ENCODE measurements at regions not wholly inside any gene's neighbourhood (a gene's known extent, or its start where the extent isn't known, plus 50 kb on each side); places are given as distances from the start of the nearest gene placed in this dataset.
"Not testable (repeated sequence)": the region's sequence is repeated elsewhere in the genome, so short reads cannot be mapped to it uniquely, and the experiment has no call there.

- DNase-seq (ENCODE audit: low read depth in 2 of 2), result no peak
These were observed 140.2 kb downstream of the NUFIP1 start for GRCh38 chr13:44848920-44849676.

DNA sequence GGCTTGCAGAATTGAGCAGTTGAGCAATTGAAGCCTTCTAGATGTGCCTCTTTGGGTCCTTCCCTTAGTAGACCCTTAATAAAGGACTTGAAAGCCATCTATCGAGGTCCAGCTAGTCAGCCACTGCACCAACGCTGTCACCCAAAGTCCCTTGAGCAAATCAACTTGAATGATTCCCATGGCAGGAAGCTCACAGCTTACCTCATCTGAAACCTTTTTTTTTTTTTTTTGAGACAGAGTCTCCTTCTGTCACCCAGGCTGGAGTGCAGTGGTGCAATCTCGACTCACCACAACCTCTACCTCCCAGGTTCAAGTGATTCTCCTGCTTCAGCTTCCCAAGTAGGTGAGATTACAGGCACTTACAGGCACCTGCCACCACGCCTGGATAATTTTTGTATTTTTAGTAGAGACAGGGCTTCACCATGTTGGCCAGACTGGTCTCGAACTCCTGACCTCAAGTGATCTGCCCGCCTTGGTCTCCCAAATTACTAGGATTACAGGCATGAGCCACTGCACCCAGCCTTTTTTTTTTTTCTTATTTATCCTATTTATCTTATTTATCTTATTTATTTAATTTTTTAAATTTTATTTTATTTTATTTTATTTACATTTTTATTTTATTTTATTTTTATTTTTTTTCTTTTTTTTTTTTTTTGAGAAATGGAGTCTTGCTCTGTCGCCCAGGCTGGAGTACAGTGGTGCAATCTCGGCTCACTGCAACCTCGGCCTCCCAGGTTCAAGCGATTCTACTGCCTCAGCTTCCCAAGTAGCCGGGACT is 143.8 kb downstream of the NUFIP1 start:
- DNase-seq (ENCODE audit: low read depth in 2 of 2), result not testable (repeated sequence)

- DNase-seq (ENCODE audit: low read depth in 2 of 2), result no peak
These were observed 144.5 kb downstream of the NUFIP1 start for GRCh38 chr13:44844786-44845185.

GRCh38 chr13:44843403-44843802 is 145.9 kb downstream of the NUFIP1 start:
- no peak for DNase-seq (ENCODE audit: low read depth in 2 of 2)

DNA sequence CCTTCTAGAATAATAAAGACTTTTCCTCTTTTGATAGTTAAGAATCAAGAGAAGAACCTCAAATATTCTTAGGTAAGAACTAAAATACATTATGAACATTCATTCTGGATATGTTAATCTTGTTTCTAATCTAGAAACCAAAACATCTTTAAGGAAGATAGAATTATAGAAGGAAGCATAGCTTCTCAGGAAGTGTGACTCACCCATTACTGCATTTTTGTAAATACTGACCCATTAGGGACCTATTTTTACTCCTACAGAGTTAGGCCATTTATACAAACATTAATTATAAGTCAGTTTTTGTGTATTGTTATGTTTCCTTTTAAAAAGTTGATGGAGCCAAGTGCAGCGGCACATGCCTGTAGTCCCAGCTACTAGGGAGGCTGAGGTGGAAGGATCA is 147.1 kb downstream of the NUFIP1 start:
- DNase-seq (ENCODE audit: low read depth in 2 of 2), result no peak

- DNase-seq (ENCODE audit: low read depth in 2 of 2), result no peak
These were observed 149.1 kb downstream of the NUFIP1 start for GRCh38 chr13:44840131-44840530.

- no peak for DNase-seq (ENCODE audit: low read depth in 2 of 2)
These were observed 152.0 kb downstream of the NUFIP1 start for GRCh38 chr13:44837250-44837649.

GRCh38 chr13:44834404-44834803 is 154.9 kb downstream of the NUFIP1 start:
- no peak for DNase-seq (ENCODE audit: low read depth in 2 of 2)

DNA sequence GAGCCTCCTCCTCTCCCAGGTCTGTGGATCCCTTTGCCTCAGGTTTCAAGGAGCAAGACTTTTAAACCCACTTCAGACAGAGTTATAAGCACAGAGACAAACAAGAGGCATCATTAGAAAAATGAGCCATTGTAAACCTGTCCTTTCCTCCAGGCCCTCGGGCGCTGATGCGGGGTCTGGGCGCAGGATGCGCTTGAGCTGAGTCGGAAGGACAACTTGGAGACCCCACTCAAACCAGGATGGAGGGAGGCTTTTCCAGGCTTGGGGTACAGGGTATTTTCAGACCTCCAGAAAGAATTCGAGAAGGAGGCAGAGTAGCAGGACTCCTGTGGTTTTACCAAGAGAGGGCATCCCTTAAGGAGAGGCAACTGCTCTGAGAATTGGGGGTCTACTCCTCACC is 155.6 kb downstream of the NUFIP1 start:
- no peak for DNase-seq (ENCODE audit: low read depth in 2 of 2)

DNA sequence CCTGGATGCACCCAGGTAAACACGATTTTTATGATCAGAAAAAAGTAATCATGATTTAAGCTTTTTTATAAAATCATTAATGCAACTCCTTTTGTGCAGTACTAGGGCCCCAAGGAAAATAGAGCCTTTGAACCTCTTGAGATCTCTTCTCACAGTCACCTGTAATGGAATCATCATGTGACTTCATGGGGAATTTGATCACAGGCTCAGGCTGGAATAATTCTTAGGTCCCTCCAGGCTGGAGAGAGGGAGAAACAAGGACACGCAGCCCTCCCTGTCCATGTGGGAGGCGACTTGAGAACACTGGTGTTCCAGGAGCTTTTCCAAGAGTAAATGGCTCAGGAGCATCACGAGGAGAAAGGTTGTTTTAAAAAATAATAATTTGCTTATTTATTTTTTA is 156.1 kb downstream of the NUFIP1 start:
- no peak for DNase-seq (ENCODE audit: low read depth in 2 of 2)

- no peak for DNase-seq (ENCODE audit: low read depth in 2 of 2)
These were observed 162.5 kb downstream of the NUFIP1 start for GRCh38 chr13:44826591-44827350.

GRCh38 chr13:44825953-44826352 is 163.3 kb downstream of the NUFIP1 start:
- DNase-seq (ENCODE audit: low read depth in 2 of 2), result no peak

DNA sequence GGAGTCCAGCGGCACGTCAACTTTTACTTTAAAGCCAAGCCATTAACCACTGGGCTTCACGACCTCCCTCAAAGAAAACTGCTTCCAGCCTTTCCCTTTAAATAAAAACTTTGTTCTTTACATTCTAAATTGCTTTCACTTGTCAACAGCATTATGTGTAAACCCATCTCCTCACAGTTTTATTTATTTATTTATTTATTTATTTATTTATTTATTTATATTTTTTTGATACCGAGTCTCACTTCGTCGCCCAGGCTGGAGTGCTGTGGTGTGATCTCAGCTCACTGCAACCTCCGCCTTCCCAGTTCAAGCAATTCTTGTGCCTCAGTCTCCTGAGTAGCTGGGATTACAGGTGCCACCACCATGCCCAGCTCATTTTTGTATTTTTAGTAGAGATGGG is 165.7 kb downstream of the NUFIP1 start:
- DNase-seq (ENCODE audit: low read depth in 2 of 2), result not testable (repeated sequence)

- no peak for DNase-seq (ENCODE audit: low read depth in 2 of 2)
These were observed 167.0 kb downstream of the NUFIP1 start for GRCh38 chr13:44822291-44822690.

DNA sequence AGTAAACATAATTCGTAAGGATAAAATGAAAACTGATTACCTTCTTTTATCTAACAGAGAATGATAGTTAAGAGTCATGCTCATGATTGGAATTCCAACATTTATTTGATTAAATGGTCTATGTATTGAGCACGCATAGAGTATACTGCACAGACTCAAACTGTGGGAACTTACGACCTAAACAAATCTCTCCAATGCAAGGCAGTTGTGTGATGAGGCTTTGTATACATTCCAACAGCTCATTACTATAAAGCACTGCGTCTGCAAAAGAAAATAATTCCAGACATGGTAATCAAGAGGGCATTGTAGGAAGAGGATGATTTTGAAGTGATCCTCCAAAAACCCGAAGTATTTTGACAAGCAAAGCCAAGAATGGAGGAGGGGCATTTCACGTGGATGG is 169.5 kb downstream of the NUFIP1 start:
- no peak for DNase-seq (ENCODE audit: low read depth in 2 of 2)

DNA sequence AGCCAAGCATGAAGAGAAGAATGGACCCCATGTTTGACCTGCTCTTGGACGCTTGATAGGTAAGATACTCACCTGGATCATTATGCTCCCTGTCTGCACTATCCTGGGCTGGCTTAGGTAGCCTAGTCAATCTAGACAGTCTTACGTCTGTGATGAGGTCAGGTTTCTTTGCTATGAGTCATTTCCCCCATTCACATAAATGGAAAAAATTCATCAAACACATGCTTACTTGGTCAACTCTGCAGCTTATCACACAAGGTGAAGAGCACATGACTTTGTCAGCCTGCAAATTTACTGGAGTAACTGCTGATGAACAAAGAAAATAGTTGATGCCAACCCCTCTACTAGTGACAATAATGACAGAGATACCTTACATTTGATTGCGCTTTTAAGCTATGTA is 170.0 kb downstream of the NUFIP1 start:
- no peak for DNase-seq (ENCODE audit: low read depth in 2 of 2)

DNA sequence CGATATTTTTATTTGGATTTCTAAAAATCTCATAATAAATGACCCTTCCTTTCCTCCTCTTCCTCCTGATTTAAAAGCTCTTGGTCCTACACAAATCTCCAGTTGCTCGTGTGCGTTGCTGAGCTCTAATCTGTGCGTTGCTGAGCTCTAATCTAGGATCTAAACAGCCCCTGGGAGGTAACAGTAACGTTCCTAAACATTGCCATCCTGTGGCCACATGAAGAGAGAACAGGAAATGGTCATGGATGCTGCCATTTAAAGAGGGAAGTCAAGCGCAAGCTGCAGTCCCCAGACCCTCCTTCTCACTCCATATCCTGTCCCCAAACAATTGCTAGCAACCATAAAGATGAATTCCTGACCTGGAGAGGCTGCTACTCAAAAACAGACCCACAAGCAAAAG is 170.8 kb downstream of the NUFIP1 start:
- DNase-seq (ENCODE audit: low read depth in 2 of 2), result no peak

DNA sequence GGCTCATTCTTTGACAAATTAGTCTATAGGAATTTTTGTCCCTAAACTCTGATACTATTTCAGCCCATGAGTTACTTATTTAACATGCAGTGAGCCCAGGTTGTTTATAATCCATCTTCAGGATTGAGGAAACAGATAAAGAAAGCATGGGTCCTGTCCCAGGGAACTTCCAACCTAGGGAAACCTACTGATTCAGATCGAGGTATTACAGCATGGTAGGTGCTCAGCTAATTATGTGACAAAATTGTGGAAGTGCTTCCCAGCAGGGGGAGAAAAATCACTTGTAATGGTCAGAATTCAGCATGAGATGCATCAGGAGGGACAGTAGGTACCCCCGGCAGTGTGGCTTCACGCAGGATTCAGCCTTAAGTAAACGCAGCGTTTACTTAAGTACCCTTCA is 171.3 kb downstream of the NUFIP1 start:
- DNase-seq (ENCODE audit: low read depth in 2 of 2), result no peak

GRCh38 chr13:44817131-44817671 is 172.1 kb downstream of the NUFIP1 start:
- DNase-seq (ENCODE audit: low read depth in 2 of 2), result no peak

DNA sequence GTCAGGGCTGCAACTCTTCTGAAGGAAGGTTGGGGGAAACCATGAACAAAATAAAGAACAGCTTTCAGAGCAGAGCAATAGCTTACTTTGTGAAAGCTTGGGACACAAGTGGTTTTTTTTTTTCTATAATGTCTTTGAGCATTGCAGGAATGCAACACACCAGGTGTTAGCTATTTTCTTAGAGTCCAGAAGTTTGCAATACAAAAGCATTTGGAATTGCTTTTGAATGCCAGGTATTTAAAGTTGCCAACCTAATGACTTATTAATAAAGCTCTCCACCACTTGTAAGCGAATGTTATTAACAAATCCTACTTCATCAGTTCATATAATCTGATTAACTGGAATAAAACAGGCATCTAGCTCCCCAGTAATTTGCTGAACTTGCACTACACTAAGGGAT is 172.6 kb downstream of the NUFIP1 start:
- DNase-seq (ENCODE audit: low read depth in 2 of 2), result no peak

- no peak for DNase-seq (ENCODE audit: low read depth in 2 of 2)
These were observed 173.6 kb downstream of the NUFIP1 start for GRCh38 chr13:44815623-44816022.

DNA sequence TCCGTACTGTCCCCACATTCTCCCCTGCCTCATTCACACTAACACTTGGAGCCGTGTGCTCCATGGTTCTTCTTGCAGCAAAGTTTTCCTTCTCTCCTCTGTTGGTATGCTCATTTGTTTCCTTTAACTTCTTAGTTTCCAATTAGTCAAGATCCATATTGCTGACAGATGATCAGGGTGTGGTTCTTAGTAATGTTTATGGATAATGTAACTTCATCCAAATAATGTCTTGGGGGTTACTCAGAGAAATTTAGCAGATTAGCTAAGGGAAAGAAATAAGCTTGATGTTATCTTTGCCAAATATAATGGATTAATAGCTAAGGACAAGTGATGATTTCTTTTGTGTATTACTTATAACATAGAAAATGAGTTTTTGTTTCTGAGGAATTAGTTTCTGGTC is 174.4 kb downstream of the NUFIP1 start:
- no peak for DNase-seq (ENCODE audit: low read depth in 2 of 2)
